Endothelial cell of umbilical vein (primary cell): ENCODE measurements at regions not wholly inside any gene's neighbourhood (a gene's known extent, or its start where the extent isn't known, plus 50 kb on each side); places are given as distances from the start of the nearest gene placed in this dataset.

Source experiments
- BruUV-seq: library from RNA; stranded (reverse); fragments of 400-500 nt; replicated peaks from 2 replicates; lab custom pipeline; 2021; lab: Mats Ljungman, UMichigan
- CTCF ChIA-PET: fragments of 300-600, 350-600 bp; sonication (Branson Sonifier 250); formaldehyde crosslinking; loops from one replicate; lab custom pipeline; 2021; ENCODE audit warnings: antibody characterized with exemption, inconsistent platforms; lab: Charles Lee
- POLR2A ChIA-PET: fragments of 300-600, 350-600 bp; sonication (Branson Sonifier 250); formaldehyde crosslinking; loops from one replicate; lab custom pipeline; 2021; ENCODE audit warnings: antibody characterized with exemption, inconsistent platforms; lab: Charles Lee
- DNase-seq: peaks from one replicate; pipeline ENCODE4 v3.0.0-alpha.2; 2011; ENCODE audit warnings: low read depth, low spot score
- FAIRE-seq: peaks from 2 replicates; lab custom pipeline; 2011; peaks lifted over from hg19 to GRCh38; lab: Jason Lieb, UNC
- H2AFZ ChIP-seq: 2 replicates; pipeline ENCODE4 v1.6.0; 2012; ENCODE audit warnings: low read depth, low read length, control low read depth, inconsistent platforms
- H3K27ac ChIP-seq: 2 replicates; pipeline ENCODE4 v1.5.1; 2011; ENCODE audit warnings: low read depth, mild to moderate bottlenecking, control low read depth, low read length, moderate library complexity; ENCODE audit not compliant: insufficient read depth
- H3K27me3 ChIP-seq, 2 experiments: 2 replicates each; pipeline versions ENCODE4 v1.6.0 to v1.6.1; 2011; ENCODE audit warnings: low read length in 2 of 2, mixed read lengths in 1 of 2; ENCODE audit not compliant: control insufficient read depth in 2 of 2, insufficient read depth in 2 of 2
- H3K36me3 ChIP-seq, 2 experiments: 2 replicates in 1 of 2; 3 replicates in 1 of 2; pipeline ENCODE4 v1.5.1; 2011; ENCODE audit warnings: low read length in 2 of 2, mild to moderate bottlenecking in 1 of 2, moderate library complexity in 1 of 2; ENCODE audit not compliant: control insufficient read depth in 2 of 2, insufficient read depth in 2 of 2; ENCODE audit errors: extremely low read depth in 1 of 2
- H3K4me1 ChIP-seq: 3 replicates; pipeline ENCODE4 v1.5.1; 2011; ENCODE audit warnings: mild to moderate bottlenecking, low read length; ENCODE audit not compliant: control insufficient read depth, insufficient read depth; ENCODE audit errors: extremely low read depth
- H3K4me2 ChIP-seq: 2 replicates; pipeline ENCODE4 v1.6.1; 2011; ENCODE audit warnings: low read length, control low read depth, mixed read lengths; ENCODE audit not compliant: insufficient read depth
- H3K4me3 ChIP-seq, 3 experiments: fragments of 200-600 bp in 1 of 3; sonication (generic), shearing (Covaris generic) in 1 of 3; replicated peaks in 1 of 3; 2 replicates each; pipeline ENCODE4 v1.5.1; 2011 to 2016; ENCODE audit warnings: control low read depth in 3 of 3, low read length in 3 of 3, mild to moderate bottlenecking in 2 of 3, inconsistent platforms in 1 of 3, low read depth in 1 of 3, moderate library complexity in 1 of 3; ENCODE audit not compliant: insufficient read depth in 1 of 3
- H3K79me2 ChIP-seq: 2 replicates; pipeline ENCODE4 v1.6.0; 2012; ENCODE audit warnings: low read length, inconsistent platforms; ENCODE audit not compliant: control insufficient read depth, insufficient read depth
- H3K9ac ChIP-seq: replicated peaks from 2 replicates; pipeline ENCODE3; 2011; ENCODE audit warnings: low read length, control low read depth; ENCODE audit not compliant: insufficient read depth; ENCODE audit errors: extremely low read depth
- H3K9me1 ChIP-seq: replicated peaks from 3 replicates; pipeline ENCODE4 v1.6.0; 2011; ENCODE audit warnings: mild to moderate bottlenecking, low read length; ENCODE audit not compliant: control insufficient read depth, insufficient read depth; ENCODE audit errors: extremely low read depth
- H3K9me3 ChIP-seq: replicated peaks from 2 replicates; pipeline ENCODE4 v1.5.1; 2012; ENCODE audit warnings: low read length, inconsistent platforms; ENCODE audit not compliant: control insufficient read depth, insufficient read depth
- H4K20me1 ChIP-seq: replicated peaks from 2 replicates; pipeline ENCODE3; 2011; ENCODE audit warnings: mild to moderate bottlenecking, low read length; ENCODE audit not compliant: control insufficient read depth, insufficient read depth; ENCODE audit errors: extremely low read depth
- EZH2 ChIP-seq: IDR thresholded peaks from 2 replicates; pipeline ENCODE4 v1.6.1; 2012; ENCODE audit warnings: borderline replicate concordance, low read depth, mild to moderate bottlenecking, moderate library complexity, low read length, inconsistent platforms; ENCODE audit not compliant: severe bottlenecking
- FOS ChIP-seq: IDR thresholded peaks from 2 replicates; pipeline ENCODE4 v1.6.1; 2011; ENCODE audit warnings: mild to moderate bottlenecking, low read length, moderate library complexity, borderline replicate concordance; ENCODE audit not compliant: insufficient read depth
- GATA2 ChIP-seq: IDR thresholded peaks from 2 replicates; pipeline ENCODE4 v1.7.0; 2011; ENCODE audit warnings: low read depth, mild to moderate bottlenecking, moderate library complexity, mixed read lengths, low read length; ENCODE audit not compliant: insufficient read length, insufficient read depth
- JUN ChIP-seq: IDR thresholded peaks from 2 replicates; pipeline ENCODE4 v1.6.1; 2011; ENCODE audit warnings: borderline replicate concordance, low read depth; ENCODE audit not compliant: insufficient read length, insufficient read depth
- MYC ChIP-seq: IDR thresholded peaks from one replicate; pipeline ENCODE4 v1.6.1; 2011; ENCODE audit warnings: mild to moderate bottlenecking, low read depth, low read length
- POLR2A ChIP-seq: IDR thresholded peaks from 2 replicates; pipeline ENCODE4 v1.6.1; 2012; ENCODE audit warnings: low read depth, mild to moderate bottlenecking, control low read depth, low read length
- POLR2AphosphoS5 ChIP-seq: IDR thresholded peaks from 2 replicates; pipeline ENCODE4 v1.6.1; 2012; ENCODE audit warnings: low read depth, mild to moderate bottlenecking, control low read depth, low read length, moderate library complexity; ENCODE audit not compliant: insufficient read depth
- dilution Hi-C: fragments of 300-500 bp; cut with MboI; formaldehyde crosslinking; loops from one replicate; pipeline ENCODE4 v1.15.0; 2019; ENCODE audit warnings: low sequenced_read_pairs; ENCODE audit not compliant: extremely low pct_ligation_motif_present
- intact Hi-C: fragments of 100-400 bp; cut with micrococcal nuclease; formaldehyde crosslinking; loops from one replicate; pipeline ENCODE4 v1.10.0; 2022
- TF ChIP-seq, protein P1 (sequence below), 2 donors: IDR thresholded peaks; 1 replicate in 1 of 2; 2 replicates in 1 of 2; pipeline ENCODE4 v1.5.1; 2011; ENCODE audit warnings: low read length in 2 of 2, mild to moderate bottlenecking in 2 of 2, moderate library complexity in 2 of 2, control low read depth in 1 of 2, inconsistent platforms in 1 of 2, low read depth in 1 of 2; ENCODE audit not compliant: insufficient read depth in 1 of 2; ENCODE audit errors: extremely low read depth in 1 of 2
- TF ChIP-seq, protein P2 (sequence below): IDR thresholded peaks from 2 replicates; pipeline ENCODE4 v1.6.1; 2011; ENCODE audit not compliant: insufficient read depth, insufficient read length

DNA sequence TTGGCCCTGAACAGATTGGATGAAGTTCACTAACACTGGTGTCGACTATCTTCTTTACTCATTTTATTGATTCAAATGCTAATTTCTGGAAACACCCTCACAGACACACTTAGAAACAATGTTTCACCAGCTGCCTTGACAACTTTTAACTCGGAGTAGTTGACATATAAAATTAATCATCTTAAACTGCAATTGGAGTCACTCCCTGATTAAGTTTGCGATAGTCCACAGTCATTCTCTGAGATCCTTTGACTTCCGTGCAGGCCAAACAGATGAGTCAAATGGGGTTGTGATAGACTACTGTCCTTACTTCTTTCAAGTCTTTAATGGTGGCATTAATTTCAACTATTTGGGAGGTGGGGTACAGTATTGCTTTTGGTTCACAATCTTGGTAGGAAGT, 114.4 kb upstream of the PCSK1 start:
- Histone ChIP-seq H3K9me1 (no peaks in the 10 kb centered on the region), H3K27ac (no peak overlapping the region), H3K36me3 (no peaks in the 10 kb centered on the region), H3K4me3 (no peak overlapping the region), H3K79me2 (no peaks in the 10 kb centered on the region), H3K27me3 (no peaks in the 10 kb centered on the region), H3K4me1 (no peaks in the 10 kb centered on the region), H2AFZ (no peak overlapping the region), H3K9me3 (no peaks in the 10 kb centered on the region), H3K9ac (no peak overlapping the region), H3K4me2 (no peak overlapping the region), H4K20me1 (no peaks in the 10 kb centered on the region)
- intact Hi-C loops (no loop called here), dilution Hi-C loops (no loop called here)
- TF ChIP-seq GATA2 (no peak), MYC (no peak), POLR2AphosphoS5 (no peak)
- TF ChIP-seq, protein P1, sequence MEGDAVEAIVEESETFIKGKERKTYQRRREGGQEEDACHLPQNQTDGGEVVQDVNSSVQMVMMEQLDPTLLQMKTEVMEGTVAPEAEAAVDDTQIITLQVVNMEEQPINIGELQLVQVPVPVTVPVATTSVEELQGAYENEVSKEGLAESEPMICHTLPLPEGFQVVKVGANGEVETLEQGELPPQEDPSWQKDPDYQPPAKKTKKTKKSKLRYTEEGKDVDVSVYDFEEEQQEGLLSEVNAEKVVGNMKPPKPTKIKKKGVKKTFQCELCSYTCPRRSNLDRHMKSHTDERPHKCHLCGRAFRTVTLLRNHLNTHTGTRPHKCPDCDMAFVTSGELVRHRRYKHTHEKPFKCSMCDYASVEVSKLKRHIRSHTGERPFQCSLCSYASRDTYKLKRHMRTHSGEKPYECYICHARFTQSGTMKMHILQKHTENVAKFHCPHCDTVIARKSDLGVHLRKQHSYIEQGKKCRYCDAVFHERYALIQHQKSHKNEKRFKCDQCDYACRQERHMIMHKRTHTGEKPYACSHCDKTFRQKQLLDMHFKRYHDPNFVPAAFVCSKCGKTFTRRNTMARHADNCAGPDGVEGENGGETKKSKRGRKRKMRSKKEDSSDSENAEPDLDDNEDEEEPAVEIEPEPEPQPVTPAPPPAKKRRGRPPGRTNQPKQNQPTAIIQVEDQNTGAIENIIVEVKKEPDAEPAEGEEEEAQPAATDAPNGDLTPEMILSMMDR (IDR thresholded peaks at IDR 0.05; ENCODE audit: extremely low read depth in 1 of 2, insufficient read depth in 1 of 2, low read depth in 1 of 2, low read length in 2 of 2), result no peak
- DNase-seq, result no peak
- ChIA-PET POLR2A (no interaction called here), CTCF (no interaction called here)
- no TSS peak for BruUV-seq
- no peak for FAIRE-seq

DNA sequence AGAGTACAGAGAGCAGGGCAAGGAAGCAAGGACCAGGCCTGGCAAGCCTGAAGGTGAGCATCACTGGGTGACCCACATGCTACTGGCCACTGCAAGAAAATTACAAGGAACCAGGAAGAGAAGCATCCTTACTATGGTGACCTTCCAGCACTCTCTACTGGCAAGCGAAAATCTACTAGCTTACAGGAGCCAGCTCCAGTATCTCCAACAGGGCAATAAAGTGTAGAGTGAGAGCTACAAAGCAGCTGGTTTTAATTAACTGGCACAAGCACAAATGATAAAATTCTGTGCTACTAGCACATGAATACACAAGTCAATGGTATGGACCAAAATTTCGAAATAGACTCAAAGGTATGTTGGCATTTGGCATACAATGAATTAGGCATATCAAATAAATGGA, 113.3 kb upstream of the CAST start:
- POLR2A ChIA-PET, result no interaction called here
- no peak for DNase-seq
- no peaks in the 10 kb centered on the region for H3K36me3 ChIP-seq
- FAIRE-seq, result no peak
- no peak overlapping the region for H3K4me3 ChIP-seq
- H3K9me1 ChIP-seq, result no peaks in the 10 kb centered on the region
- no peaks in the 10 kb centered on the region for H3K27me3 ChIP-seq
- H3K9ac ChIP-seq, result no peak overlapping the region
- H3K9me3 ChIP-seq, result no peaks in the 10 kb centered on the region
- dilution Hi-C loops, result no loop called here
- no peaks in the 10 kb centered on the region for H3K79me2 ChIP-seq
- H3K4me2 ChIP-seq, result no peak overlapping the region
- TF ChIP-seq GATA2, result no peak
- TF ChIP-seq, protein P1 (IDR thresholded peaks at IDR 0.05; ENCODE audit: extremely low read depth in 1 of 2, insufficient read depth in 1 of 2, low read depth in 1 of 2, low read length in 2 of 2), result no peak
- no peak for TF ChIP-seq POLR2AphosphoS5
- TF ChIP-seq POLR2A, result no peak
- no peak for TF ChIP-seq EZH2
- TF ChIP-seq, protein P2, sequence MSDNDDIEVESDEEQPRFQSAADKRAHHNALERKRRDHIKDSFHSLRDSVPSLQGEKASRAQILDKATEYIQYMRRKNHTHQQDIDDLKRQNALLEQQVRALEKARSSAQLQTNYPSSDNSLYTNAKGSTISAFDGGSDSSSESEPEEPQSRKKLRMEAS, result no peak
- no peak for TF ChIP-seq FOS
- no peak for TF ChIP-seq JUN
- no peak for TF ChIP-seq MYC
- H2AFZ ChIP-seq, result no peak overlapping the region
- no TSS peak for BruUV-seq
- CTCF ChIA-PET, result interaction anchor here (2.3 kb wide), 1 partner anchor 205 kb away, joined by 10 read pairs; no protein-coding TSS in a partner anchor
- H3K4me1 ChIP-seq, result no peaks in the 10 kb centered on the region
- intact Hi-C loops, result no loop called here
- H4K20me1 ChIP-seq, result no peaks in the 10 kb centered on the region
- H3K27ac ChIP-seq, result no peak overlapping the region
